ENCODE measurements at regions not wholly inside any gene's neighbourhood (a gene's known extent, or its start where the extent isn't known, plus 50 kb on each side); places are given as distances from the start of the nearest gene placed in this dataset.

- DNase-seq: no peak
These were observed 688.5 kb downstream of the TBC1D22A start for GRCh38 chr22:47450876-47451475.

DNA sequence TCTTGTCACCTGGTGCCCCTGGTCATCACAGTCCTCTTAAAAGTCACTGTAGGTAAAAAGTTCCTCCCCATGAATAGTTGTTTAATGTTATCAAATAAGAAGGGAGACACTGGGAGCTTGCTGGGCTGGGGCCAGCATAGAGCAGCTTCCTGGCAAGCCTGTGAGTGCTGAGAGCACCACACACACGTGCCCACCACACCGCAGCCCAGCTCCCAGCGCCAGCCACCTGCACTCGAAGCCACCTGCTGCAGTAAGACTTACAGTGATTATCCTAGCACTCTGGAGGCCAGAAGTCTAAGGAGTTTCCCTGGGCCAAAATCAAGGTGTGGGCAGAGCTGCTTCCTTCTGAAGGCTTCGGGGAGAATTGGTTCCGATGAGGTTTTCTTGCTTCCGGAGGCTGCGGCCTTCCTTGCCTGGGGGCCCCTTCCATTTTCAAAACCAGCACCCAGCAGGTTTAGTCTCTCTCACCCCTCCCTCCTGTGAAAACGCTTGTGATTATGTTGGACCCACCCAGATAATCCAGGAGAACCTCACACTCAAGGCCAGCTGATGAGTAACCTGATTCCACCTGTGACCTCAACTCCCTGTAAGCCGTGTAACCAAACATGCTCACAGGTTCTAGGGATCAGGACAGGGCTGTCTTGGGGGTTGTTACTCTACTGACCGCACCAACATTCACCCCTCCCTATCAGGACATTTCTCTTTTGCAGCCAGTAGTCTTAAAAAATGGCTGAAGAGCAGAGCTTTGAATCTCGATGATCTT is 687.2 kb downstream of the TBC1D22A start:
- no peak for DNase-seq

- DNase-seq: no peak
These were observed 686.1 kb downstream of the TBC1D22A start for GRCh38 chr22:47448231-47449223.

- no peak for DNase-seq
These were observed 684.7 kb downstream of the TBC1D22A start for GRCh38 chr22:47446821-47447810.

GRCh38 chr22:47446331-47446730 is 683.9 kb downstream of the TBC1D22A start:
- no peak for DNase-seq

GRCh38 chr22:47445716-47446290 is 683.4 kb downstream of the TBC1D22A start:
- DNase-seq: no peak

DNA sequence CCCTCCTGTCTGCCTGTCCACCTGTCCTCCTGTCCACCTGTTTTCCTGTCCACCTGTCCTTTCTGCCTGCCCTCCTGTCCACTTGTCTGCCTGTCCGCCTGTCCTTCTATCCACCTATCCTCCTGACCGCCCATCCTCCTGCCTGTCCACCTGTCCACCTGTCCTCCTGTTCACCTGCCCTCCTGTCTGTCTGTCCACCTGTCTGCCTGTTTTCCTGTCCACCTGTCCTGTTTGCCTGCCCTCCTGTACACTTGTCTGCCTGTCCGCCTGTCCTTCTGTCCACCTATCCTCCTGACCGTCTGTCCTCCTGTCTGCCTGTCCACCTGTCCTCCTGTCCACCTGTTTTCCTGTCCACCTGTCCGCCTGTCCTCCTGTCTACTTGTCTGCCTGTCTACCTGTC is 682.8 kb downstream of the TBC1D22A start:
- no peak for DNase-seq

GRCh38 chr22:47444746-47445065 is 682.3 kb downstream of the TBC1D22A start:
- DNase-seq: no peak

GRCh38 chr22:47443836-47444745 is 681.6 kb downstream of the TBC1D22A start:
- DNase-seq: no peak

DNA sequence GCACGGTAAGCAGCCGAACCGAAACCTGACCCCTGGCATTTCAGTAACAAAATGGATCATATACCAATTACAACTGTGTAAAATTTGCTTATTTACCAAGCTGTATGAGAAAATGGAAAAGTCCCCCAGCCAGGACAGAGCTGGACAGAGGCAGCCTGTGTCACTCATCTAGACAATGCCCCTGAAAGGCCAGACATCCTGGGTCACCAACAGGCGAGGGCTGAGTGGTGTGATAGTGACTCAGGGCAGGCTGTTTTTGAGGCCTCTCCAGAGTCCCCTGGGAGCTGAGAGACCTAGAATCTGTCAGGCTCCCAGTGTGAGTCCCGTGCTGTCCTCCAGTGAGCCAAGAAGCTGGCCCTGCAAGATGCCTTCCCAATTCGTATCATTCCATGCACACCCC is 680.4 kb downstream of the TBC1D22A start:
- DNase-seq: no peak

DNA sequence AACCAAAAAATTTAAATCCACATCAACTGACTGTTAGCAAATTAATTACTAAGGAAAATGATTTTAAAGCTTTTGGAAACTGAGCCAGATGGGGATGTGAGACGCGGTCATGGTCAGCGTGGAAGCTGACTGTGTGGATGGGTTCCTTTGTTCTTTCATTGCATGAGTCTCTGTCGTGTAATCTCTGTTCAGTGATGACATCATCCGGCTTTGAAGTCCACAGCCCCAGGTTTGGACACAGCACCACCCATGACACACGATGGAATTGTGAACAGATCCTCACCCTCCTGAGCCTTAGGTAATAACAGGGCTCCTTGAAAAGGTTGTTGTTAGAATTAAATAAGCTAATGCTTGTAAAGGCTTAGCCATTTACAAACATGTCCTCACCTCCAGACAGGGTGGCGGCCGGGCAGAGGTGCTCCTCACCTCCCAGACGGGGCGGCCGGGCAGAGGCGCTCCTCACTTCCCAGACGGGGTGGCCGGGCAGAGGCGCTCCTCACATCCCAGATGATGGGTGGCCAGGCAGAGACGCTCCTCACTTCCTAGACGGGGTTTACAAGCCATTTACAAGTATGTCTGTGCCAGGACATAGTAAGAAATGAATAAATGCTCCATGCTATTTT is 677.3 kb downstream of the TBC1D22A start:
- no peak for DNase-seq

DNA sequence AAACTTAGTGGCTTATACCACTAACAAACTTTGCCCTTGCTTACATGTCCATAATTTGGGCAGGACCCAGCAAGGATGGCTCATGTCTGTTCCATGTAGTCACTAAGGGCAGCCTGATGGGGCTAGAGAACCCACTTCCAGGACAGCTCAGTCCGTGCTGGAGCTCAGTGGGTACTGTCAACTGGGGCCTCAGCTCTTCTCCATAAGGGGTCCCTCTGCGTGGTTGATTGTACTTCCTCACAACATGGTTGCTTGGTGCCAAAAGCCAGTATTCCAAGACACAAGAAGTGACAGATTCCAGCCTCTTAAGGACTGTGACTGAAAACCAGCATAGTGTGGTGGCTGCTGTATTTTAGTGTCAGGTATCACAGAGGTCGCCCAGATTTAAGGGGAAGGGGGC is 675.2 kb downstream of the TBC1D22A start:
- DNase-seq: no peak

DNA sequence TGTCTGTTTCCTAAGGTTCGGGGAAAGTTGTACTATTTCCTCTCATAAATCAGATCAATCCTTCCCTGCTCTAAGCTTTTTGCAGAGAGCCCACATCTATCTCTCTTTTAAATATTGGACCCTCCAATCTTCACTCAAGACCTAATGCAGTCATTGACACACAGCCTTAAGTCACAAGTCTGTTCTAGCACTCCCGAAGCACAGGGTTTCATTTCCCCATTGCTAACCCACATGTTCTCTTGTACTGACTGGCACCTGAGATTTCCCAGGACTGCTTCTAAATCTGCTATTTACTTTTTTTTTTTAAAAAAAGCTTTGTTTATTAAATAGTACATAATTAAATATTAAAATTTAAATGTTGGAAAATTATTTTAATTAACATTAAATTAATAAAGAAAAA is 674.7 kb downstream of the TBC1D22A start:
- DNase-seq: no peak

- no peak for DNase-seq
These were observed 673.4 kb downstream of the TBC1D22A start for GRCh38 chr22:47435826-47436225.

- no peak for DNase-seq
These were observed 672.7 kb downstream of the TBC1D22A start for GRCh38 chr22:47435204-47435487.

DNA sequence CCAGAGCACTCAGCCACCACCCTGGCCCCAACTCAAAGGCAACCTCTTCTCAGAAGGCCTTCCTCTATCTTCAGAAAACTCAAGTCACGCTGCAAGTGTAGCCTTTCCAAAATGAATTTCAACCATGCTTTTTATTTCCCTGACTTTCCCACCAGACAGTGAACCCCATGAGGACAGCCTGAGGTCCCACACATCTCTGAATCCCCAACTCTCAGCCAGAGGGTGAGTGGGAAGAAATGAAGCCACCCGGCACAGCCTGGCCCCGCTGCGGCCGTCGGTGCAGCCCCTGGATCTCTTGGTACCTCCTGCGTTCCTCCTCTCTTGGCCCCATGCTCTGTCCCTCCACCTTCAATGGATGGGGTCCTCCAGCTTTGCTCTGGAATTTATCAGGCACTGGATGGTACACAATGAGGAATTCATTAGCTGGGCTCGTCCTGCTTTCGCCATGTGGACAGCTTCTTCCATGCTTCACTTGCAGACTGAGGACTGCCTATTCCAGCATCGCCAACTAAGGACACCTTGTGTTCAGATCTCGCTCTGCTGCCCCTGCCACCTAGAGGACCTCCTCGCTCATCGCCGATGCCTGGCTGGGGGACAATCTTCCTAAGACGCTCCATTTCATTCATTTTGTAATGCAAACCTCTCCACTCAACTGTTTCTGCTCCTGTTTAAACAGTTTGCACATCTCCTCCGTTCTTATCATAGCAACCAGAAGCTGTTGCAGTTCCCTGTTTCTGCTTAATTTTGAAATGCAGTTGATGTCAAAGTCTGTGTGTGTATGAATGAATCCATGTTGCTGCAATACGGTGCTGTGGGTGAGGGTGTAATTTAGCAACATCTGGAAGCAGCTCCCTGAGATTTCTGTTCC is 672.1 kb downstream of the TBC1D22A start:
- no peak for DNase-seq

DNA sequence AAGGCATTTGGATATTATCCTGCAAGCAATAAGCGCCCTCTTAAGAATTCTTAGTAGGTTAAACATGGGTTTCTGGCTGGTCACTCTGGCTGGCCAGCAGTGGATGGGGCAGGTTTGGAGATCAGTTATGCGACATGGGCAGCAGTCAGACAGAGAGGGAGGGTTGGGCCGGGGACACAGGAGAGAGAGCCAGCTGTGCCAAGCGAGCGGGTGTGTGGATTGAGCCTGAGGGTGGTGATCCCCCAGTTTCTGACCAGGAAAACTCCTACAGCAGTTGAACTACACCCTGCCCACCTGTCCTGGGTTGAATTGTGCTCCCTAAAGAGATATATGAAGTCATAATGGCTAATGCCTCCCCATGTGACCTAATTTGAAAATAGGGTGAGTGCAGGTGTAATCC is 671.2 kb downstream of the TBC1D22A start:
- no peak for DNase-seq

GRCh38 chr22:47432683-47433082 is 670.2 kb downstream of the TBC1D22A start:
- DNase-seq: no peak
